Kidney (tissue), 13 donors: ENCODE measurements at regions not wholly inside any gene's neighbourhood (a gene's known extent, or its start where the extent isn't known, plus 50 kb on each side); places are given as distances from the start of the nearest gene placed in this dataset.
A peak's percentile ranks its signal among the peaks of the same experiment; 100 is the strongest.

Experiments used
- DNase-seq, 5 donors: peaks; one replicate each; pipeline ENCODE4 v3.0.0-alpha.2; 2013 to 2020
- FAIRE-seq: peaks from 2 replicates; lab custom pipeline; 2012; peaks lifted over from hg19 to GRCh38; lab: Jason Lieb, UNC
- H3K27ac ChIP-seq, 2 donors: one replicate each; pipeline ENCODE4 v1.7.0; 2013; ENCODE audit warnings: low read depth in 2 of 2, low read length in 2 of 2, inconsistent platforms in 1 of 2
- H3K27me3 ChIP-seq: one replicate; pipeline ENCODE4 v1.7.1; 2013; ENCODE audit warnings: low read length, inconsistent platforms; ENCODE audit not compliant: control insufficient read depth, insufficient read depth
- H3K36me3 ChIP-seq, 3 donors: one replicate each; pipeline versions ENCODE4 v1.7.0 to v1.7.1; 2013; ENCODE audit warnings: low read length in 3 of 3, control low read depth in 1 of 3, inconsistent platforms in 1 of 3; ENCODE audit not compliant: insufficient read depth in 3 of 3, control insufficient read depth in 2 of 3
- H3K4me1 ChIP-seq, 3 donors: one replicate each; pipeline versions ENCODE4 v1.7.0 to v1.7.1; 2013; ENCODE audit warnings: low read length in 3 of 3, inconsistent platforms in 1 of 3, low read depth in 1 of 3; ENCODE audit not compliant: control insufficient read depth in 2 of 3, insufficient read depth in 2 of 3
- H3K4me3 ChIP-seq, 3 donors: one replicate each; pipeline versions ENCODE4 v1.7.0 to v1.8.1; 2013; ENCODE audit warnings: low read length in 3 of 3, control low read depth in 1 of 3, inconsistent platforms in 1 of 3
- H3K9ac ChIP-seq, 3 donors: one replicate each; pipeline versions ENCODE4 v1.7.0 to v1.7.1; 2013; ENCODE audit warnings: low read length in 3 of 3, control low read depth in 1 of 3, inconsistent platforms in 1 of 3
- H3K9me3 ChIP-seq, 3 donors: one replicate each; pipeline versions ENCODE4 v1.7.0 to v1.7.1; 2013; ENCODE audit warnings: low read length in 3 of 3, control low read depth in 1 of 3, inconsistent platforms in 1 of 3; ENCODE audit not compliant: control insufficient read depth in 2 of 3, insufficient read depth in 1 of 3
- intact Hi-C: fragments of 100-400 bp; cut with DNase I; formaldehyde crosslinking; loops from one replicate; pipeline ENCODE4 v1.11.1; 2022
- TF ChIP-seq, protein P1 (sequence below): IDR thresholded peaks from 3 replicates; pipeline ENCODE4 v1.5.1; 2012; ENCODE audit warnings: mild to moderate bottlenecking, moderate library complexity, borderline replicate concordance; ENCODE audit not compliant: insufficient read depth; ENCODE audit errors: extremely low read depth
- donor health status: control.
- donor health status: control.
- donor health status: control.
- donor health status: control.
- donor health status: control.
- donor health status: DM: yes; HTN: yes; CAD: no.
- donor health status: Normal renal cell carcinoma (clear cell type).

DNA sequence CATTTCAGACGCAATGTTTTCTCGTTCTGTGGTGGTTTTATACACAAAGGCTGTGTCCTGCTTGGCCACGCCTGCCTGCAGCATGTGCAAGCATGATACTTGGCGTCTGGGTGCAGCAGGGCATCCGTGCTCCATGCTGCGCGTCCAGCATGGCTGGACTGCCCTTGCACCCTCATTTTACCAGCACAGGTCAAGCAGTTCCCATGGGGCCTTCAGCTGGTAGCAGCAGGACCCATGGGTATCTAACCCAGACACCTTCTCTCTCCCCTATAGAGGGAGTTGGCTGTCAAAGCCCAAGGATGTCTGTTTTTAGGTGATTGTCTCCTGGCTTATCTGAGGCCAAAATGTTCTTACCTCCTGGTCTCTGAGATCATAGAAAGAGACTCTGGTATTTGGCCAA, 158.3 kb upstream of the PITX1 start:
- H3K36me3 ChIP-seq, result no peaks in the 10 kb centered on the region
- H3K9ac ChIP-seq, result no peak overlapping the region
- FAIRE-seq, result no peak
- H3K27ac ChIP-seq, result no peak overlapping the region
- peaks cover 0 to 4% (median 0%) of the 10 kb centered on the region in 3 donors for H3K4me1 ChIP-seq
- H3K9me3 ChIP-seq, result no peaks in the 10 kb centered on the region
- TF ChIP-seq, protein P1, sequence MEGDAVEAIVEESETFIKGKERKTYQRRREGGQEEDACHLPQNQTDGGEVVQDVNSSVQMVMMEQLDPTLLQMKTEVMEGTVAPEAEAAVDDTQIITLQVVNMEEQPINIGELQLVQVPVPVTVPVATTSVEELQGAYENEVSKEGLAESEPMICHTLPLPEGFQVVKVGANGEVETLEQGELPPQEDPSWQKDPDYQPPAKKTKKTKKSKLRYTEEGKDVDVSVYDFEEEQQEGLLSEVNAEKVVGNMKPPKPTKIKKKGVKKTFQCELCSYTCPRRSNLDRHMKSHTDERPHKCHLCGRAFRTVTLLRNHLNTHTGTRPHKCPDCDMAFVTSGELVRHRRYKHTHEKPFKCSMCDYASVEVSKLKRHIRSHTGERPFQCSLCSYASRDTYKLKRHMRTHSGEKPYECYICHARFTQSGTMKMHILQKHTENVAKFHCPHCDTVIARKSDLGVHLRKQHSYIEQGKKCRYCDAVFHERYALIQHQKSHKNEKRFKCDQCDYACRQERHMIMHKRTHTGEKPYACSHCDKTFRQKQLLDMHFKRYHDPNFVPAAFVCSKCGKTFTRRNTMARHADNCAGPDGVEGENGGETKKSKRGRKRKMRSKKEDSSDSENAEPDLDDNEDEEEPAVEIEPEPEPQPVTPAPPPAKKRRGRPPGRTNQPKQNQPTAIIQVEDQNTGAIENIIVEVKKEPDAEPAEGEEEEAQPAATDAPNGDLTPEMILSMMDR, result no peak
- H3K4me3 ChIP-seq, result no peak overlapping the region
- peaks cover 11% of the 10 kb centered on the region for H3K27me3 ChIP-seq
- no peak for DNase-seq
- intact Hi-C loops, result no loop called here

DNA sequence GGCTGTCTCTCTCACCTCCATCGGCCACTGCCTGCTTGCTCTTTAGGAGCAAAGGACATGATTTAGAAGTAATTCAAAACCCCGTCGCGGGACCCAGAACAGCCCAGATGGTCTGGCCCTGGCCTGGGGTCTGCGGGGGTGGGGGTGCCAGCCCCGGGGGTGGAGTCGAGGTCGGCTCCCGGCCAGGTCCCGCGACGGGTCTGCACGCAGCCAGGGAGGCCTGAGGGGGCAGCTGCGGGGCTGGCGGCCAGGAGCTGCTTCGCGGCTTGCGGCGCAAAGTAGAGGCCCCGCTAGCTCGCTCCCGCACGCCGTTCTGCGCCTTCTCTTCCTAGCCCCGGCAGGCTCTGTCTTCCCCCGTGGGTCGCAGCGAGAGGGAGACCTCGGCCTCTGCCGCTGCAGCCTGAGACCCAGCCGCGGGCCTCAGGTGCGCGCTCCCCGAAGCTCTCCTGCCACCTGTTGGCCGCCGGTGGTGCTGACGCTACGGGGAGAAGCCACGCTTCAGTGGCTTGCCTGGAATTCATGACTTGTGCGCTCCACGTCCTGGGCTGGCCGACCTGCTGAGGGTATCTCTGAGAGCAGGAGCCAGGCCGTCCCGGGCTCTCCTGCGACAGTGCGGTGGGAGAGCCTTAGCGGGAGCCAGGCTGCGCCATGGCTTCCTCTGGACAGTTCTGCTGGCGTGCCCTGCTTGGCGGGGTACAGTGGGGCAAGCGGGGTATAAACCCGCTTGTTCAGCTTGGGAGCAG, 157.2 kb upstream of the PITX1 start:
- TF ChIP-seq, protein P1, result peak; percentile 91
- DNase-seq, result peak; percentile 88 to 95 (median 93)
- Histone ChIP-seq H3K27me3 (peaks cover 11% of the 10 kb centered on the region), H3K4me1 (peaks cover 0 to 4% (median 0%) of the 10 kb centered on the region in 3 donors), H3K27ac (no peak overlapping the region), H3K4me3 (peak overlapping the region in 1 of 3 donors; percentile 38), H3K36me3 (no peaks in the 10 kb centered on the region), H3K9ac (no peak overlapping the region), H3K9me3 (no peaks in the 10 kb centered on the region)
- intact Hi-C loops, result no loop called here
- no peak for FAIRE-seq

DNA sequence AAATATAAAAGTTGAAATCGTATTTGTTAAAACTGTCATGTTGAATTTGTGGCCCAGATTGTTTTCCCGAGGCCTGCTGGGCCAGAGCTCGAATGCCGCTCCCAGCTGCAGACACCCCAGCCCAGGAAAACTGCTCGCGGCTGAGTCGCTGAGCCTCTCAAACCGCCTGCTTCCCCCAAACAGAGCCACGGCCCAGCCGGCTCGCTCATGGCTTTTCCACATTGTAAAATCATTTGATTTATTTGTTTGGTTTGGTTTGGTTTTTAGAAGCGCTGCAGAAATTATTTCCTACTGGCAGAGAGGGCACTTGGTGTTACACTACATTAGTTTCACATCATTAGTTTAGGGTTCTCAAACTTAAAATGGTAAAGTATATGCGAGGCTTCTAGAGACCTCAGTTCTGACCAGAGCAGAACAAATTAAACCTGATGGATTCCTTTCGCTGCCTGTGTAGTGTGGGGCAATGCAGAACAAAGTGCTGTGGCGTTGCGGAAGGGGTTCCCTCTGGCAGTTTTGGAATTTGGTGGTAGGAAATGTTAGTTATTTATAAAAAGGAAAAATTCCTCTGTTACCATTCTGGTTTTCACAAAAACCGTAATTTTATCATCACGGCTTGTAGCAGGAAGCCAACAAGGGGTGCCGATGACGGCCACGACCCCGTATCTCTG, 156.5 kb upstream of the PITX1 start:
- intact Hi-C loops, result no loop called here

More for the DNA sequence above, 156.5 kb upstream of the PITX1 start:
- H3K9ac ChIP-seq, result no peak overlapping the region
- TF ChIP-seq, protein P1, result no peak
- H3K4me3 ChIP-seq, result peak overlapping the region in 1 of 3 donors; percentile 38
- H3K36me3 ChIP-seq, result no peaks in the 10 kb centered on the region
- no peak overlapping the region for H3K27ac ChIP-seq
- peaks cover 11% of the 10 kb centered on the region for H3K27me3 ChIP-seq
- peak in 3 of 5 donors; percentile 33 to 60 (median 45) for DNase-seq
- FAIRE-seq, result no peak
- H3K9me3 ChIP-seq, result no peaks in the 10 kb centered on the region
- H3K4me1 ChIP-seq, result peaks cover 0 to 4% (median 0%) of the 10 kb centered on the region in 3 donors
